Stimulated activated CD4-positive, alpha-beta T cell treated with anti-CD3 and anti-CD28 coated beads, Interleukin-1b, Interleukin-23, amount 100 ng/mL, for 1 hour (primary cell): ENCODE measurements at regions not wholly inside any gene's neighbourhood (a gene's known extent, or its start where the extent isn't known, plus 50 kb on each side); places are given as distances from the start of the nearest gene placed in this dataset.

ENCODE experiments used
- DNase-seq, 2 donors: peaks; one replicate each; pipeline ENCODE4 v3.0.0-alpha.2; 2020; ENCODE audit warnings: low read depth in 2 of 2

DNA sequence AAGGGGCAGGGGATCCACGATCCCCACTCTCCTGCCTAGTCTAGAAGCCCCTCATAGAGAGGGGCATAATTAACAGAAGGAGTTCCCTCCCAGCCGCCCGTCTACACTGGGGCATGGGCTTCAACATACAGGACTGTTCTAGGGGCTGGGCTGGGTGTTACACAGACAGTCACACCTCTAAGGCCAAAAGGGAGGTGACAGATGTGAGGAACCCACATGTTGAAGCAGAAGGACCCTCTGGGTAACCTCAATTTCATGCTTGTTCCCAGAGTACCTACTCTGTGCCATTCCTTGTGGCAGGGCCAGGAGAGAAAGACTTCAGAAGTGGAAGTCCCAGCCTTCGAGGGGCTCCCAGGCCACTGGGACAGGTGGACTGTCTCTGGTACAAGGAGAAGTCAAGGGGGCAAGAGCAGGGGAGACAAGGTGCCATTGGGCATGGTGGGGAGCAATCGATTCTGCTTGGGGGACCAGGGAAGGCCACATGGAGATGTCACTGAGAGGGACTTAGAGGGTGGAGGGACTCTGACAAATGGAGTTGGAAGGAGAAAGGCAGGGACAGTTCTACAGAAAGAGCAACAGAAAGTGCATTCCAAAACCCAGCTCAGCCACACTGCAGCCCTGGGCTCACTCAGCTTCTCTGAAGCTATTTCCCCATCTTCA lies 71.3 kb downstream of the CPN2 start:
- DNase-seq = no peak

- DNase-seq = no peak
These were observed 70.4 kb downstream of the CPN2 start for GRCh38 chr3:194280777-194281176.

DNA sequence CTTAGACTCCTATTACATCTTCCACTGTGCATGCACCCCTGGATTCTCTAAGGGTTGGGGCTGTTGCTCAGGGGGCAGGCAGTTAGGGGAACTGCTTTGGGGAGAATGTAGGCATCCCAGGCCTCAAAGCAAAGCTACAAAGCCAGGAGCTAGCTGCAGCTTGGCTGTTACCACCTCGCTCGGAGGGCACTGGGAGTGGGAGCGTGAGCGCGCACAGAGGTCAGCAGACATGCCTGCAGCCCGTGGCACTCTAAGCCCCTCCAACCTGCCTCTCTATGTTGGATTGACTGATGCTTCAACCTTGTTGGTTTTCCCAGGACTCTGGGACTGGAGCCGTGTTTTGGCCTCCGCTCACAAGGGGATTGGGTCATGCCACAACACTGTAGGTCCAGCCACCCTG lies 69.8 kb downstream of the CPN2 start:
- no peak for DNase-seq

- no peak for DNase-seq
These were observed 69.4 kb downstream of the CPN2 start for GRCh38 chr3:194281766-194282165.

DNA sequence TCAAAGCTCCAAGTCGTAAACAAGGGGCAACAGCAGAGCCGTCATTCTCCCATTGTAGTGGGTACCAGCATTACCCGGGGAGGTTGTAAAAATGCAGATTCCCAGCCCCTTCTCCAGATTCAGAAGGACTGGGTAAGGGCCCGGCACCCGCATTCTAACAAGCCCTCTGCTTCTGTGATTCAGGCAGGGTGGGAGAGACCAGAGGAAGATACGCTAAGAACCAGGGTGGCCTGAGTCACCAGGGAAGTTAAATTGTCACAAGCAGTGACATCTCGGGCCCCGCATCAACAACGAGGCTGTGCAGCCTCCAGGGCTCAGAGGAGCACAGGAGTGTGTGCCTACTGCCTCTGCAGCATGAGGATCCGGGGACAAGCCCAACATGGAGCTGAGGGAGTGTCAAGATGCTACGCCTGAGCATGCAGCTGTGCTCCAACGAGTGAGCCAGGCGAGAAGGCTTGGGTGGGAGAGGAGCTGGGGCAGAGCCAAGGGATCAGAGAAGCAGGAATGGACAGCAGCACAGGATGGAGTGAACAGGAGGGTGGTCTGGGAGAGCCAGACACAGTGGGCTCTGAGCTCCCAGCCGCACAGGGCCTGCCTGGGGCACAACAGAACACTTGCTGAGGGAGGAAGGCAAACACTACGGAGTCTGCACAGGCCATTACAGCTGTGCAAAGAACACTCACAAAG lies 68.5 kb downstream of the CPN2 start:
- DNase-seq = no peak

DNA sequence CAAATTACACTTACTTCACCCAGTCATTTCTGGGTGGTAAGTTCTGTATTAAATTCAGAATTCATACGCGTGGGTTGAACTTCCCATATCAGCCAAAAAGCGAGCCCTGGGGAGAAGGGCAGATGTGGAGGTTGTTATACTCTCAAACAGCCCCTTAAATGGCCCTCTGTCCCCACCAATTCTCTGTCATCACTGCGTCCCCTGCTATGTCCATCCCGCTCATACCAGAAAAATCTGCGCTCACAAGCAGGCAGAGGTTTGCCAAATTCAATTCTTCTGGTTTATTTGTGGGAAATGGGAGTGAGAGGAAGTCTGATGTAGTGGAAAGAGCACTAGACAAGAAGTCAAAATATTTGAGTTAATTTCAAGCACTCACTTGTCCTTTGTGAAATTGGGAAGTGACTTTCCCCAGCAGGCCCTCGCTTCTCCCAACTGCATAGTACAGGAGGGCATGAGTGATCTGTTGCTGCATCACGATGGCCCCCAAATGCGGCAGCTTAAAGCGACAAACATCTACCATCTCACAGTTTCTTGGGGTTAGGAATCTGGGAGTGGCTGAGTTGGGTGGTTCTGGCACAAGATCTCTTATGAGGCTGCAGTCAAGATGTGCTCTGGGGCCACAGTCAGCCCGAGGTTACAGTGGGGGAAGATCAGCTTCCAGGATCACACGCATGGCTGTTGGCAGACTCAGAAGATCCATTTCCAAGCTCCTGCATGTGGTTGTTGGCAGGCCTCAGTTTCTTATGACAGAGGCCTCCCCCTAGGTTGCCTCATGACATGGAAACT lies 67.7 kb downstream of the CPN2 start:
- DNase-seq = no peak

DNA sequence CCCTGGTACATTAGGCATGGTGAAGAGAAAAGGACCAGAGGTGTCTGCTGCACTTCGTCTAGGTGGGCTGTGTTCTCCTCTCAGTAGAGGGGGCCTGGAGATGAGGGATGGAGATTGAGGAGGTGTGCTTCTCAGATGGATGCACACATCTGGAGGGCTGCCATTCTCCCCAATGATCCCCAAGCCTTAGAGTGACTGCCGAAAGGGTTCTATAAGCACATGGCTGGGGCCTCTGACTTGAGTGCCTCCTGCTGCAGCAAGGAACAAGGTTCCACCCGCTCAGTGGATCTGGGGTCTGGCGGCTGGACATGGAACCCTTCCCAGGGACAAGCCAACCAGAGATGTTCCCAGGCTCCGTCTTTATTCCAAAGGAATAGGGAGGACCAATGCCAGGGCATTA lies 66.8 kb downstream of the CPN2 start:
- DNase-seq = no peak

GRCh38 chr3:194285024-194285849 lies 65.9 kb downstream of the CPN2 start:
- no peak for DNase-seq

DNA sequence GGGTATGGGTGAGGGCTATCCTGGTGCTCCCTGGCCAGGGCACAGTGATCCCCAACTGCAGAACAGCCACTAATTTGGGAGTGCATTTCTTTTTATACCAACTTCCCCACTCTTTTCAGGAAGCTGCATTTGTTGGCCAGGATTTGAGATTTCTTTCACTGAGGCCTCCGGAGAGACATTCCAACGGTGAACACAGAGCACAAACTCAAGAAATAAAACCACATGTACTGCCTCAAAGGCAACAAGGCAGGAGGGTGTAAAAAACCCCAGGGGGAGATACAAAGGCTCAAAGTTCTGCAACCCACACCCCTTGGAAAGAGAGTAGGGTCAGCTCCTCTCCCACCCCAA lies 65.3 kb downstream of the CPN2 start:
- no peak for DNase-seq

- DNase-seq = no peak
These were observed 64.6 kb downstream of the CPN2 start for GRCh38 chr3:194286375-194287146.

- DNase-seq = no peak
These were observed 63.8 kb downstream of the CPN2 start for GRCh38 chr3:194287374-194287773.

DNA sequence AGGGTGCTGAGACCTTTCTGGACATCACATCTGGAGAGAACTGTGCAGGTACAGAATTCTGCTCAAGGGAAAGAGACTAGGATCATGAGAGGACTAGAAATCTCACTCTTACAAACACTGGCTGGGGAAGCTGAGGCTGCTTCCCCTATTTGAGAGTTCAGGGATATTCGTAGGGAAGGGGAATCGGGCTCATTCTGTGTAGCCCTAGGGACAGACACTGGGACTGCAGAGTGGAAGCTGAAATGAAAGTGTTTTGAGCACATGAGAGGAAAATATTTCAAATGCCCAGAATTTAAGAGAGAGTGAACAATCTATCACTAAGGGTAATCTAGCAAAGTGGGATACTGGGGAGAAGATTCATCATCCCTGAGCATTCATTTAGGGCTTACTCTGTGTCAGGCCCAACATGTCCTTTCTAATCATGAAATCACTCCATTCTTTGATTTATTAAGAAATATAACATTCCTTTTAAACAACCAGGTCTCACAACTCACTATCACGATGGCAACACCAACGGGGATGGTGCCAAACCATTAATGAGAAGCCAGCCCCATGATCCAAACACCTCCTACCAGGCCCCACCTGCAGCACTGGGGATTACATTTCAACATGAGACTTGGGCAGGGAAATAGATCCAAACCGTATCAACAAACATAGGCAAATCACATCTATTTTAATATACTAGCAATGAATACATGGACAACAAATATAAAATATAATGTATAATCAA lies 63.0 kb downstream of the CPN2 start:
- no peak for DNase-seq
